Right renal cortex interstitium (tissue), 3 donors: ENCODE measurements at regions not wholly inside any gene's neighbourhood (a gene's known extent, or its start where the extent isn't known, plus 50 kb on each side); places are given as distances from the start of the nearest gene placed in this dataset.

ENCODE experiments used
- DNase-seq, 3 donors: peaks; one replicate each; pipeline ENCODE4 v3.0.0-alpha.2; 2013; ENCODE audit warnings: low read depth in 3 of 3, low spot score in 2 of 3

DNA sequence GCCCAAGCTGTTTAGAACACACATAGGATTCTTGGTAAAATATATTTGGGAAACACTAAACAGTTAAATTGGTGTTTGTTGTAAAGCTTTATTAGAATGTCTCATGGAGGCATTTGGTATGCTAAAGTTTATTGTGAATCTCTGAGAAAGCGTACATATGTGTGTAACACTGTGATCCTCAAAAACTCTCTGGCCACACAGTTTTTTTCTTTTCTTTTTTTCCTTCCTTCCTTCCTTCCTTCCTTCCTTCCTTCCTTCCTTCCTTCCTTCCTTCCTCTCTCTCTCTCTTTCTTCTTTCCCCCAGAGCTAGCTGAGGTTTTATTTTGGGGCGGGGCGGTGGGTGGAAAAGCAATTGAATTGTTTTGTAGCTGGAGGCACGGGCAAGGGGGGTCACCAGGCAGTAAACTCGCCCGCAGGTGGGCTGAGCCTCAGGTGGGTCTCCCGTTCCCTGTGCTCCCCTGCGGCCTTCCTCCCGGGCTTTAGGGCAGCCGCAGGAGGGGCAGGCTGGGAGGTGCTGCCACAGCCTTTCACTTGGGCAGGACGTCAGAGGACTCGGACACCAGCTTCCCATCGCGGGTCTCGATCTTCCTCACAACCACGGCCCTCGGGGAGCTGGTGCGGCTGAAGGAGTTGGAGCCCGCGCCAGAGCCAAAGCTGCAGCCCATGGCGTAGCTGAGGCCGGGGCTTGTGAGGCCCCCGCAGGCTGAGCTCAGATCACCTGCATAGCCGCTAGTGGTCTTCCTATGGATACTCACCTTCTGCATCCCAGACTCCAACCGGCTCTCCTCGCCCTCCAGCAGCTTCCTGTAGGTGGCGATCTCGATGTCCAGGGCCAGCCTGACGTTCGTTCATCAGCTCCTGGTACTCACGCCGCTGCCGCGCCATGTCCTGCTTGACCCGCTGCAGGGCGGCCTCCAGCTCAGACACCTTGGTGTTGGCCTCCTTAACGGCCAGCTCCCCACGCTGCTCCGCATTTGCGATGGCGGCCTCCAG, 459.0 kb downstream of the GATA3 start:
- no peak for DNase-seq

GRCh38 chr10:8520382-8520781, 465.9 kb downstream of the GATA3 start:
- DNase-seq, result no peak

DNA sequence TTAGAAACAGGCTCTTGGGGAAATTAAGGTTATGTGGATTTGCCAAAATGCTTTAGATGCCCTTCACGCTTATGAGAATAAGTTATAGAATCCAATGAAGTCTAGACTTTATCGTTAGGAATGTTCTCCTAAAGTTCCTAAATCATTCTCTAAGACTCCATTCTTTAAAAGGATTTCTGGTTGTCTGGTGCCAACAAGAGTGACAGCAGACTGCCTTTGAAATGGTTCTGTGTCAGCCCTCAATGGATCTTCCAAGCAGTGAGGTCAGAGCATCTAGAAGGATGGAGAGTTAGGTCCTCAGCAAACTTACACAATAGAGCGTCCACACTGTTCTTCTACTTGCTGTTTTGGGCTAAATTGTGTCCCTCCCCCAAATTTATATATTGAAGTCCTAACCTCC, 473.3 kb downstream of the GATA3 start:
- no peak for DNase-seq

- no peak for DNase-seq
These were observed 476.6 kb downstream of the GATA3 start for GRCh38 chr10:8531116-8531515.

DNA sequence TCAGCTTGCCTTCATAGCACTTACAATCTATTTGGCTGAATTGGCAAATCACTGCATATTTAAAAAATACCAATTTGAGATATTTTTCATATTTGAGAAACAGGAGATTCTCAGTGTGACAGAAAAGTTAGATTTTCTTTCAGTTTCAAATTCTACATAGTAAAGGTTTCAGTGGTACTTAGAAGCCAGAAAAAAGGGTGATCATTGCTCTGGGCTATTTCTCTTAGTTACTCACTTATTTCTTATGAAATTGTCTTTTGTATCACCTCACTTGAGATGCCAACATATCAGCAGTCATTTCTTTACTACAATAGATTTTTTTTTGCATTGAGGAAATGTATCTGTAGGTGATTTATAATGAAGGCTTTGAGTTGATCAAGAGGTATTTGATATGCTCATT, 478.2 kb downstream of the GATA3 start:
- DNase-seq, result no peak

GRCh38 chr10:8533462-8533861, 479.0 kb downstream of the GATA3 start:
- DNase-seq, result no peak

DNA sequence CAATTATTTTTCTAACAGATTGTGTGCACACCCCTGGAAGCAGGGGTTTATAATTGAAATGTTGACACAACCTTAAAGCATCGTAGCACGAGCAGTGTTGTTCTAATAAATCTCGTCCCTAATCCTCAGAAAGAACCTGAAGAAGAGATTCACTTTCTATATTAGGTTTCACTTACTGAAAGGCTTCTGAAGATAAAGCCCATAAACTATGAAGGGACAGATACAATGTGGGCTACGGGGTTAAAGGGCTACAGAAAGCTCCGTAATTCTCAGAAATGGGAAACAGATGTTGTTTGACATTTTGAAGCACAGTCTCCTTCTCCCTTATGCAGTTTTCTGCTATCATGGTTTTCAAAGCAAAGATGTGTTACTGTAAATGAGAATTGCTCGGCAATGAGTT, 479.6 kb downstream of the GATA3 start:
- DNase-seq, result peak; percentile 71 to 75 (median 71)

GRCh38 chr10:8534891-8535290, 480.4 kb downstream of the GATA3 start:
- DNase-seq, result no peak

- DNase-seq, result no peak
These were observed 484.6 kb downstream of the GATA3 start for GRCh38 chr10:8539056-8539455.

DNA sequence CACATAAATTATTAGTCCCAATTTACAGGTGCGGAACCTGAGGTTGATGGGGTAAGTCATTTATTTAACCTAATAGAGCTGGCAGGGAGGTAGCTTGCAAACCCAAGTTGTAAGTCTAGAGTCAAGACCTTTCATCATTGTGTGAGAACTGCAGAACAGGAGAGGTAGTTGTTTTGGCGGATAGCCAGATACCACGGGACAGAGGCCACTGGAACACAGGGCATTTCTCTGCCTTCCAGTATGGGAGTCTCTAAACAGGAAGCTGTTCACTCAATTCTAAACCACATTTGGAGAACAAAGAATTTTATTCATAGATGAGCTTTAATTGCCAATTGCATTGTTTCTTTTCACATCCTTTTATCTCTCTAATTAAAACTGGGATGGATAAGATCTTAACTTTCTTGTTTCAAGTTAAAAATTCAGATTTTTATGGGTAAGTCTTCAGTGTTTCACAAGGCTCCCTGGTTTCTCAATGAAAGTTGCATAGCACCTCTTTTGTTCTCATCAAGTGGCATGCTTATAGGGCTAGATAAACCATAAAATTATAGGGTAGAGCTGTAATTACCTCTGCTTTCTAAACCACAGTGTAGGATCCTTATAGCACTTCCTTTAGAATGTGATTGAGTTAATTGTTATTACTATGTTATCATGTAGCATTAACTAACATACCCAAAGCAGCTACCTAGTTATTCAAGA, 489.0 kb downstream of the GATA3 start:
- no peak for DNase-seq

DNA sequence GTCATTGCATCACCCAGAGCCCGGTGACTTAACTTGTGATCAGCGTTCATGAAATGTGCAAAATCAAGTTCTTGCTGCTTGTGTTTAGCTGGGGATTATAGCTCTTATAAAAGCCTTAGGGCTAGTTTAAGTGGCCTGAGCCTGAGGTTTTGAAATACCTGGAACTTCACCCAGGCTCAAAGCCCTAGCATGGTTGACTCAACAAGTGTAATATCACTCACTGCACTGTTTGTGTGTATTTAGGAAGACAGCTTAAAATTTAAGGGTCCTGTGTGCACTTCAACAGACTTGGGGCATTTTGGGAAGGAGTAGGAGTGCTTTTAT, 489.5 kb downstream of the GATA3 start:
- DNase-seq, result no peak

GRCh38 chr10:8544500-8544899, 490.0 kb downstream of the GATA3 start:
- DNase-seq, result no peak

GRCh38 chr10:8554574-8554973, 500.1 kb downstream of the GATA3 start:
- no peak for DNase-seq

DNA sequence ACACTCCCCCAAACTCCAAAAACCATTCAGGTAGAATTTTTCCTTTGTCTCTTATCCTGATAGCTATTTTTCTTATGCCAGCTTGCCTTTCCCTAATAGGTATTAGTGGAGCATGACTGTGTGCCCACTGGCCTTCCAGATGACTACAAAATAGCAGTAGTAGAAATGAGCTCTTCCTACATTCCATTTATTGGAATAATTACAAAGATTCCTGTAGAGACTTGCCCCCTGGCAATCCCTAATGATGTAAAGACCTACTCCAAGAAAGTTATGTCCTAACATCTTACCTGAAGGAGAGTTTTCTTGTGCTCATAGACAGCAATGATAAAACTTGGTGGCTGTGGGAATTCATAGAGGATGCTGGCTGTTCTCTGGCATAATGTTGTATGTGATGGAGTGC, 501.8 kb downstream of the GATA3 start:
- DNase-seq, result no peak

- no peak for DNase-seq
These were observed 509.0 kb downstream of the GATA3 start for GRCh38 chr10:8563478-8563877.

DNA sequence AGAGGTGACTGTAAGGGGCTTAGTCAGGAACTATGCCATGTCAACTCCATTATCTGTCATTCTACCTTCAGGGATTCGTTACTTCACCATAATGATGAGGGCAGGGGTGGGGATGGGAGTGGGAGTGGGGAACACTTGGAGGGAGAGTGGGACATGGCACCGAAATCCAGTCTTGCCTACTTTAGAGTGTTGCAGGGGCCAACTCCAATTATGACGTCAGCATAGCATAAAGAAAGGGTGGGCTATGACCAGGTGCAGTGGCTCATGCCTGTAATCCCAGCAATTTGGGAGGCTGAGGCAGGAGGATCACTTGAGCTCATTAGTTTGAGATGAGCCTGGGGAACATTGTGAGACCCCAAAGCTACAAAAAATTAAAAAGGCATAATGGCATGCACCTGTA, 512.2 kb downstream of the GATA3 start:
- DNase-seq, result no peak

DNA sequence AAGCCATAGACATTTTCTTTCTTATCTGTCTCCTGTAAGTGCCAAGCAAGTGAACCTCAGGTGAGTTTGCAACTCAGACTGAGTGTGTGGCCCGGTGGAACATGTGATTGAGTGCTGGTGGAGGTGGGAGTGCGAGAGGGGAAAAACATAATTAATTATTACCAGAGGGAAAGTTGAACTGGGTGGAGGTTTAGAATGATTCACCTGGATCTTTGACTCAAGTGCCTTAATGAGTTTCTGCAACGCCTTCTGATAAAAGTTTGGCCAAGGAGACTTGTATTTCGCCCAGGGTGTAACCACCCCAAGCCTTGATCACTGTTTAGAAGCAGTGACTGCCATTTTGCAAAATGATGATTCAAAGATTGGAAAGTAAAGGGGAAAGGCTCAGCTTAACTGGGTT, 513.9 kb downstream of the GATA3 start:
- no peak for DNase-seq

GRCh38 chr10:8575620-8576019, 521.1 kb downstream of the GATA3 start:
- DNase-seq, result no peak

DNA sequence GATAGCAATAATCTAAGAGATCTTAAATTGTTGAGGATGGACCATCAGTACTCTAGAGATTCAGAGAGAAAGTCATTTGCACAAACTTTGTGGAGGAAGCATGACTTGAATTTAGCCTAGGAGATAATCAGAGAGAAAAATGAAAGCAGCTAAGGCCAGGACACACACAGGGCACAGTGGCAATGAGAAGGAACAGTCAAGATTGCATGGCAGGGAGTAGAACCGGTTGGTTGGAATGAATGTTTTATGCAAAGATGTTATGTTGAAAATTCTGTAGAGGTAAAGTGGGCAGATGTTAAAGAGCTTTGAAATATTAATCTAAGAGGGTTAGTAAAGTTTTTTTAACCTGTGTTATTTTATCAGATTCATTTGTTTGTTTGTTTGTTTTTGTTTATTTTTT, 521.8 kb downstream of the GATA3 start:
- no peak for DNase-seq

GRCh38 chr10:8576911-8577310, 522.4 kb downstream of the GATA3 start:
- no peak for DNase-seq

DNA sequence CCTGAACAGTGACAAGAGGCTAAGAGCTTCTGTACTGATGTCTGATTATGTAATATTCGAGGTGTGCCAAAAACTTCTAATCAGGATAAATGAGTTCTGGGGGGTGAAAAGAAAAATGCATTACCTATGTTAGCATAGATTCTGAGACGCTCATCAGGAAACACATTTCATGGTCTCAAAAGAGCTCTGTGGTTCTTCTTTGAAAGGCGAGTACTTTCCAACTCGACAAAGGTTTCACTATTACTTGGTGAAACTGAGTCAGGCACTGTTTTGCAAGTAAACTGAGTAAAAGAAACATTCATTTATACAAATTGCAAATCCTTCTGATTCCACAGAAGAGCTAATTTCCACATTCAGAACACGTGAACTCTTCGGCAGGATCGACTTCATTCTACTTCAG, 523.2 kb downstream of the GATA3 start:
- no peak for DNase-seq
